Bronchial epithelial cell (primary cell): ENCODE measurements at regions not wholly inside any gene's neighbourhood (a gene's known extent, or its start where the extent isn't known, plus 50 kb on each side); places are given as distances from the start of the nearest gene placed in this dataset.
"Not testable (repeated sequence)": the region's sequence is repeated elsewhere in the genome, so short reads cannot be mapped to it uniquely, and the experiment has no call there.

Experiments
- DNase-seq: peaks from one replicate; pipeline ENCODE4 v3.0.0-alpha.2; 2010; ENCODE audit warnings: low read depth
- FAIRE-seq: peaks from 2 replicates; lab custom pipeline; 2011; peaks lifted over from hg19 to GRCh38; lab: Jason Lieb, UNC
- H3K27me3 ChIP-seq: 2 replicates; pipeline ENCODE4 v1.5.1; 2011; ENCODE audit warnings: low read length; ENCODE audit not compliant: control insufficient read depth, insufficient read depth
- H3K36me3 ChIP-seq: 2 replicates; pipeline ENCODE4 v1.5.1; 2011; ENCODE audit warnings: low read length; ENCODE audit not compliant: control insufficient read depth, insufficient read depth
- H3K4me3 ChIP-seq: 2 replicates; pipeline ENCODE4 v1.5.1; 2011; ENCODE audit warnings: mild to moderate bottlenecking, low read depth, low read length, control low read depth
- CTCF ChIP-seq: IDR thresholded peaks from 2 replicates; pipeline ENCODE4 v1.5.1; 2011; ENCODE audit warnings: mild to moderate bottlenecking, moderate library complexity, low read length, control low read depth, inconsistent platforms; ENCODE audit not compliant: insufficient read depth, severe bottlenecking

DNA sequence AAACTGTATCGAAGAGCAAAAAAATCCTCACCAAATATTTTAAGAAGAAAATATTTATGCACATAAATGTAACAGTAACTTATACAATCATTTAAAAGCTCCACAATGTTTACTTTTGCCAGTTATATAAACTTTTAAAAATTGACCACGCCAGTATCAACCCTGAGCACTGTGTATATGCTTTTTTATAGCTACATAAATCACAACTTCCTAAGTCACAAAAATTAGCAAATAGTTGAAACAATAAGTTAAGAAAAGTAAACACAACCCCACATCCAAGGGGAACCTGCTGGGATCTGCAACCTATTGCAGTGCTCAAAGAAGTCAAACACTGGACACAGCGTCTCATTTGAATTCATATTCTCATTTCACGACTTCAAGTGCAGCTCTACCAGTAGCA is 89.8 kb upstream of the DST start:
- no peaks in the 10 kb centered on the region for H3K27me3 ChIP-seq
- H3K36me3 ChIP-seq, result no peaks in the 10 kb centered on the region
- no peak overlapping the region for H3K4me3 ChIP-seq
- FAIRE-seq, result no peak
- no peak for DNase-seq
- TF ChIP-seq CTCF, result no peak

- peak; percentile 88 for DNase-seq
- H3K36me3 ChIP-seq, result no peaks in the 10 kb centered on the region
- no peak overlapping the region for H3K4me3 ChIP-seq
- TF ChIP-seq CTCF, result no peak
- no peaks in the 10 kb centered on the region for H3K27me3 ChIP-seq
- no peak for FAIRE-seq
Measured at GRCh38 chr6:56730663-56731529, 88.2 kb upstream of the DST start.

DNA sequence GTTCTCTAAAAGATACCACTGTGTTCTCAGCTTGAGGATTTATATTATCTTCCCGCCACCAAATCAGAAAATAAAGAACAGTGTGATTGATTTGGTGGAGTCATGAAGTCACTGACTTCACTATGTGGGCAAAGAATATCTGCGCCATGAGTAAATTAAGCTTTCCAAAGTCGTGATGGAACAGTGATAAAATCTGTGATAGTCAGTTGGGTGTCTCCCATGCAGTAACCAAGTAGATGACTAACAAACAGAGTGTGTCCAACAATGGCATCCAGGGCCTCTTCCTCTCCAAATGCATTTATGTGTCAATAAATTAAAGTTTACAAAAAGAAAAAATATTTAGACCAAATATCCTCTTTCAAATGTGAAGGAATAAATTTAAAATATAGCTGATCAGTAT is 87.0 kb upstream of the DST start:
- FAIRE-seq (no peak), DNase-seq (peak; percentile 50)
- H3K36me3 ChIP-seq, result no peaks in the 10 kb centered on the region
- H3K4me3 ChIP-seq, result no peak overlapping the region
- TF ChIP-seq CTCF, result no peak
- H3K27me3 ChIP-seq, result no peaks in the 10 kb centered on the region

GRCh38 chr6:56729166-56729565 is 86.5 kb upstream of the DST start:
- H3K36me3 ChIP-seq, FAIRE-seq, DNase-seq, H3K4me3 ChIP-seq, H3K27me3 ChIP-seq: not testable (repeated sequence)

DNA sequence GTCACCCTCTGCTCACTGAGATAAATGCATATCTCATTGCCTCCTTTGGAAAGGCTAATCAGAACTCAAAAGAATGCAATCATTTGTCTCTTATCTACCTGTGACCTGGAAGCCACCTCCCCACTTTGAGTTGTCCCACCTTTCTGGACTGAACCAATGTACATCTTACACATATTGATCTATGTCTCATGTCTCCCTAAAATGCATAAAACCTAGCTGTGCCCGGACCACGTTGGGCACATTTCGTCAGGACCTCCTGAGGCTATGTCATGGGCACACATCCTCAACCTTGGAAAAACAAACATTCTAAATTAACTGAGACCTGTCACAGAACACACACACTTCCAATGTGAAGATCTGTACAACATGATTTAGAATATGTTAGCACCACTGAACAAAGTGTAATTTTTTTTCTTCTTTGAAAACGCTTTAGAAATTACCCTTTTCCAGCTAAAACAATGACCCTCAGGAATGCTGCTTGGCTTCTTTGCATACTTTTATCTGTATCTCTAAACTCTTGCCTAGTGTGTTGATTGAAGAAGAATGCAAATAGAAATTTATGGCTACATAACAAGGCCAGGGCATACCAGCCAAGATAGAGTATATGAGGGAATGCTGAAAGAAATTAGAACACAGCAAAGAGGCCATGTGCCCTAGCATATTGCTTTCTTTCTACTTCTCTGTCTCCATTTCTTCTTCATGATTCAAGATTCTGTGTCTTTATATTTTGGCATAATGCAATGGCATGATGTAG is 84.6 kb upstream of the DST start:
- FAIRE-seq (no peak), DNase-seq (no peak)
- Histone ChIP-seq H3K36me3 (no peaks in the 10 kb centered on the region), H3K4me3 (no peak overlapping the region), H3K27me3 (no peaks in the 10 kb centered on the region)
- no peak for TF ChIP-seq CTCF

- TF ChIP-seq CTCF, result no peak
- FAIRE-seq (no peak), DNase-seq (no peak)
- Histone ChIP-seq H3K36me3 (no peaks in the 10 kb centered on the region), H3K27me3 (no peaks in the 10 kb centered on the region), H3K4me3 (no peak overlapping the region)
Measured at GRCh38 chr6:56725254-56725653, 82.6 kb upstream of the DST start.
